ENCODE measurements at regions not wholly inside any gene's neighbourhood (a gene's known extent, or its start where the extent isn't known, plus 50 kb on each side); places are given as distances from the start of the nearest gene placed in this dataset.

DNA sequence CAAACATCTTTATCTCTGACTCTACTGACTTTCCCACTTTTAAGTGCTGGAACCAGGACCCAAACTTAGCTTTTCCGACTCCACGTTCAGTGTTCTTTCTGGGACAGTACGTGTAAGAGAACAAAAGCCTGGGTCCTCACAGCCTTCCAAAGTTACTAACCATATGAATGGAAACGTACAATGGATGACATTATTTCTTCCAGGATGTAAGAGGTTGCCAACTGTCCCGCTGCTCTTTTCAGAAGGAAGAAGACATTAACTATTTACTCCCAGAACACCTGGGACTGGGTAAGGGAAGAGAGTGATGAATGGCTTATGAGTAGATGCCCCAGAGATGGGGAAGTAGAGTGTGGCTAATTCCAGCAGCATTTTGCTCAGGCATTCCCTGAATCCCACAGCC, 114.7 kb downstream of the TRAPPC11 start:
- no peak for TF ChIP-seq KDM5A (IDR thresholded peaks at IDR 0.05)
- TF ChIP-seq FOSL2 (IDR thresholded peaks at IDR 0.05), result no peak
- TF ChIP-seq FOSL2 (CRISPR knock-in tag; IDR thresholded peaks at IDR 0.05), result no peak
- TF ChIP-seq BHLHE40 (IDR thresholded peaks at IDR 0.05; ENCODE audit: low read depth, low read length), result no peak
- no peak for TF ChIP-seq MAZ (IDR thresholded peaks at IDR 0.05; ENCODE audit: borderline replicate concordance, low read depth, low read length)
- TF ChIP-seq ZC3H11A (IDR thresholded peaks at IDR 0.05), result no peak
- WGBS (ENCODE audit: missing lambda C conversion rate), result 49% methylated on average over 5 of the region's 5 CpGs
- H3K27ac ChIP-seq, result no peak overlapping the region
- POLR2A ChIA-PET, result no interaction called here
- H3K4me2 ChIP-seq, result no peak overlapping the region
- H3K4me1 ChIP-seq, result no peaks in the 10 kb centered on the region
- DNase-seq (ENCODE audit: low read depth in 1 of 2, low spot score in 1 of 2) (no peak), FAIRE-seq (no peak), ATAC-seq (no peak)
- no peaks in the 10 kb centered on the region for H3K9me3 ChIP-seq
- H3K4me3 ChIP-seq, result no peak overlapping the region
- CTCF ChIA-PET, result no interaction called here

DNA sequence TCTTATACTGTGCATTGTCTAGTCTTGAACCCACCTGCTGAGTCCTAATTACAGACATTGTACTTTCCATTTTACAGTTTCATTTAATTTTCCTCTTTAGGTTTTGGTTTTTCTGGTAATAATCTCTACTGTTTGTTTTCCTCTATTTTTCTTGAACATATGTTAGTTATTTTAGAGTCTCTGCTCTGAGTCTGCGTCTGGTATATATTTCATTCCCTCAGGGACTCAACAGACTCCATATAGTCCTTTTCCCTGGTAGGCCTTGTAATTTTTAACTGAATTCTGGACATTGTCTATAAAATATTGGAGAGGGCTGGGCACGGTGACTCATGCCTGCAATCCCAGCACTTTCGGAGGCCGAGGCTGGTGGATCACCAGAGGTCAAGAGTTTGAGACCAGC, 121.8 kb upstream of the STOX2 start:
- Histone ChIP-seq H3K4me1 (no peaks in the 10 kb centered on the region), H3K4me3 (no peak overlapping the region), H3K9me3 (no peaks in the 10 kb centered on the region), H3K4me2 (no peak overlapping the region), H3K27ac (no peak overlapping the region)
- no peak for TF ChIP-seq MAFK (IDR thresholded peaks at IDR 0.05; ENCODE audit: partially characterized antibody)
- DNase-seq (ENCODE audit: low read depth in 1 of 2, low spot score in 1 of 2), result no peak
- ChIA-PET POLR2A (no interaction called here), CTCF (interaction anchor here (1.4 kb wide), 1 partner anchor 385 kb away, joined by 3 read pairs; no protein-coding TSS in a partner anchor)
- FAIRE-seq, result no peak
- ATAC-seq, result no peak
- WGBS (ENCODE audit: missing lambda C conversion rate), result 89% methylated on average over 4 of the region's 4 CpGs

DNA sequence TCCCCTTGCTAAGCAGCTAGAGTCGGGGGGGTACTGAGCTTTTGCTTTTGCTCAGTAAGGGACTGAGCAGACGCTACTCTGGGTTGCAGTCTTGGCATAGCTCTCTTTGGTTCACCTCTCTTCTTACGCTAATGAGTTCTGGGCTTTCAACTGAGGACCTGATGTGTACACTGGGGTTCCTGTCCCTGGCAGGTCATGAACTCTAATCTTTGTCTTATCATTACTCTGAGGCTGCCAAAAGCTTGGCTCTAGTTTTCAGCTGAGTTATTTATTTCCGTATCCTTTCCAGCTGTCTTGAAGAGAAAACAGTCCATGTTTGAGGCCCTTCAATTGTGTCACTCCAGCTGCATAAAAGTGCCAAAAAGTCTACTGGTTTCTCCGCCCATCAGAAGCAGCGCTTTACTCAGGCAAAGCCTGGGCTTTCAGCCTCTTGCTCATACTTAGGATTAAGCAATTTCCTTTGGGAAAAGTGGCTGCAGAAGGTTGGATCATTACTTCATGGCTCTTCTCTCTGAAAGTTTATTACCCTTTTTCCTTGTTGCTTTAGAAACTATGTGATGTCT, 121.0 kb upstream of the STOX2 start:
- no peak for FAIRE-seq
- Histone ChIP-seq H3K4me2 (no peak overlapping the region), H3K4me3 (no peak overlapping the region), H3K4me1 (no peaks in the 10 kb centered on the region), H3K27ac (no peak overlapping the region), H3K9me3 (no peaks in the 10 kb centered on the region)
- TF ChIP-seq HDAC2 (IDR thresholded peaks at IDR 0.05) (no peak), GATA3 (IDR thresholded peaks at IDR 0.05; ENCODE audit: borderline replicate concordance) (no peak)
- POLR2A ChIA-PET, result no interaction called here
- no peak for ATAC-seq
- no peak for DNase-seq (ENCODE audit: low read depth in 1 of 2, low spot score in 1 of 2)
- 64% methylated on average over 6 of the region's 6 CpGs for WGBS (ENCODE audit: missing lambda C conversion rate)
- CTCF ChIA-PET, result interaction anchor here (0.6 to 1.4 kb wide), 3 partner anchors 11 to 384 kb away, joined by 3 read pairs; no protein-coding TSS in a partner anchor

DNA sequence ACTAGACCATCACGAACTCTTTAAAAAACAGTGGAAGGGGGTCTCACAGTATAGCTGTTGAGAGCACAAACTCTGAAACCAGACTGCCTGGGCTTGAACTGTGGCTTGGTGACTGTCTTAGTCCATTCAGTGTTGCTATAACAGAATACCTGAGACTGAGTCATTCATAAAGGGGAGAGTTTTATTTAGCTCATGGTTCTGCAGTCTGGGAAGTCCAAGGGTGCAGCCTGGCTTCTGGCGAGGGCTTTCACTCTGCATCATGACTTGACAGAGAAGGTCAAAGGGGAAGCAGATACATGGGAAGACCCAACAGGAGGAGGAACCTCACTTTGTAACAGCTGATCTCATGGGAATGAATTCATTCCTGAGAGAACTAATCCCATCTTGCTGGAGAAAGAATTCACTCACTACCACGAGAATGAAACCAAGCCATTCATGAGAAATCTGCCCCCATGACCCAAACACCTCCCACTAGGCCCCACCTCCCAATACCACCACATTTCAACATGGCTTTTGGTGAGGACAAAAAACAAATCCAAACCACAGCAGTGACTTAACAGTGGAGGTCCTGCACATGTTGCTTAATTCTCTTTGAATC, 116.7 kb upstream of the STOX2 start:
- Histone ChIP-seq H3K9me3 (no peaks in the 10 kb centered on the region), H3K4me1 (no peaks in the 10 kb centered on the region), H3K4me2 (no peak overlapping the region), H3K4me3 (no peak overlapping the region), H3K27ac (no peak overlapping the region)
- CTCF ChIA-PET, result no interaction called here
- DNase-seq (ENCODE audit: low read depth in 1 of 2, low spot score in 1 of 2) (no peak), ATAC-seq (no peak), FAIRE-seq (no peak)
- TF ChIP-seq TFCP2L1 (CRISPR knock-in tag; IDR thresholded peaks at IDR 0.05) (no peak), KDM1A (IDR thresholded peaks at IDR 0.05; ENCODE audit: low read depth) (no peak), EP300 (IDR thresholded peaks at IDR 0.05) (no peak), CEBPB (IDR thresholded peaks at IDR 0.05) (no peak), CHD4 (IDR thresholded peaks at IDR 0.05; ENCODE audit: borderline replicate concordance) (no peak), NFE2L2 (conservative IDR thresholded peaks at IDR 0.05; ENCODE audit: low read length) (no peak), HEYL (CRISPR knock-in tag; IDR thresholded peaks at IDR 0.05) (no peak), TP53 (CRISPR knock-in tag; IDR thresholded peaks at IDR 0.05) (no peak), BHLHE40 (IDR thresholded peaks at IDR 0.05; ENCODE audit: low read depth, low read length) (no peak), ZNF302 (CRISPR knock-in tag; IDR thresholded peaks at IDR 0.05) (no peak)
- TF ChIP-seq, protein P1, sequence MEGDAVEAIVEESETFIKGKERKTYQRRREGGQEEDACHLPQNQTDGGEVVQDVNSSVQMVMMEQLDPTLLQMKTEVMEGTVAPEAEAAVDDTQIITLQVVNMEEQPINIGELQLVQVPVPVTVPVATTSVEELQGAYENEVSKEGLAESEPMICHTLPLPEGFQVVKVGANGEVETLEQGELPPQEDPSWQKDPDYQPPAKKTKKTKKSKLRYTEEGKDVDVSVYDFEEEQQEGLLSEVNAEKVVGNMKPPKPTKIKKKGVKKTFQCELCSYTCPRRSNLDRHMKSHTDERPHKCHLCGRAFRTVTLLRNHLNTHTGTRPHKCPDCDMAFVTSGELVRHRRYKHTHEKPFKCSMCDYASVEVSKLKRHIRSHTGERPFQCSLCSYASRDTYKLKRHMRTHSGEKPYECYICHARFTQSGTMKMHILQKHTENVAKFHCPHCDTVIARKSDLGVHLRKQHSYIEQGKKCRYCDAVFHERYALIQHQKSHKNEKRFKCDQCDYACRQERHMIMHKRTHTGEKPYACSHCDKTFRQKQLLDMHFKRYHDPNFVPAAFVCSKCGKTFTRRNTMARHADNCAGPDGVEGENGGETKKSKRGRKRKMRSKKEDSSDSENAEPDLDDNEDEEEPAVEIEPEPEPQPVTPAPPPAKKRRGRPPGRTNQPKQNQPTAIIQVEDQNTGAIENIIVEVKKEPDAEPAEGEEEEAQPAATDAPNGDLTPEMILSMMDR (IDR thresholded peaks at IDR 0.05), result no peak
- TF ChIP-seq, protein P2, sequence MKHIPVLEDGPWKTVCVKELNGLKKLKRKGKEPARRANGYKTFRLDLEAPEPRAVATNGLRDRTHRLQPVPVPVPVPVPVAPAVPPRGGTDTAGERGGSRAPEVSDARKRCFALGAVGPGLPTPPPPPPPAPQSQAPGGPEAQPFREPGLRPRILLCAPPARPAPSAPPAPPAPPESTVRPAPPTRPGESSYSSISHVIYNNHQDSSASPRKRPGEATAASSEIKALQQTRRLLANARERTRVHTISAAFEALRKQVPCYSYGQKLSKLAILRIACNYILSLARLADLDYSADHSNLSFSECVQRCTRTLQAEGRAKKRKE (CRISPR knock-in tag; IDR thresholded peaks at IDR 0.05; ENCODE audit: low read depth), result no peak
- 37% methylated on average over 3 of the region's 3 CpGs for WGBS (ENCODE audit: missing lambda C conversion rate)
- POLR2A ChIA-PET, result no interaction called here
